Germinal center (tissue), 1 donor: ENCODE measurements at regions not wholly inside any gene's neighbourhood (a gene's known extent, or its start where the extent isn't known, plus 50 kb on each side); places are given as distances from the start of the nearest gene placed in this dataset.

Experiments
- DNase-seq: peaks from one replicate; pipeline ENCODE4 v3.0.0; 2012; ENCODE audit warnings: mixed read lengths, low spot score

- no peak for DNase-seq
These were observed 527.5 kb downstream of the INHBA start for GRCh38 chr7:41175435-41175834.

GRCh38 chr7:41174521-41174920 is 528.4 kb downstream of the INHBA start:
- no peak for DNase-seq

GRCh38 chr7:41170466-41170865 is 532.4 kb downstream of the INHBA start:
- no peak for DNase-seq

GRCh38 chr7:41169317-41169716 is 533.6 kb downstream of the INHBA start:
- DNase-seq = no peak

GRCh38 chr7:41167836-41168235 is 535.1 kb downstream of the INHBA start:
- no peak for DNase-seq

GRCh38 chr7:41164440-41164839 is 538.5 kb downstream of the INHBA start:
- DNase-seq = no peak

- no peak for DNase-seq
These were observed 538.9 kb downstream of the INHBA start for GRCh38 chr7:41163991-41164390.

GRCh38 chr7:41162612-41163011 is 540.3 kb downstream of the INHBA start:
- no peak for DNase-seq

- DNase-seq = no peak
These were observed 541.8 kb downstream of the INHBA start for GRCh38 chr7:41161041-41161587.

- no peak for DNase-seq
These were observed 546.6 kb downstream of the INHBA start for GRCh38 chr7:41156268-41156667.

GRCh38 chr7:41153268-41153667 is 549.6 kb downstream of the INHBA start:
- no peak for DNase-seq

GRCh38 chr7:41152179-41152678 is 550.7 kb downstream of the INHBA start:
- no peak for DNase-seq

GRCh38 chr7:41149576-41149975 is 553.3 kb downstream of the INHBA start:
- DNase-seq = no peak

GRCh38 chr7:41148521-41148951 is 554.4 kb downstream of the INHBA start:
- DNase-seq = no peak

GRCh38 chr7:41147606-41148485 is 555.0 kb downstream of the INHBA start:
- DNase-seq = no peak

GRCh38 chr7:41146429-41146828 is 556.5 kb downstream of the INHBA start:
- DNase-seq = no peak

- DNase-seq = no peak
These were observed 557.2 kb downstream of the INHBA start for GRCh38 chr7:41145656-41146055.

- no peak for DNase-seq
These were observed 559.9 kb downstream of the INHBA start for GRCh38 chr7:41142904-41143473.

GRCh38 chr7:41139789-41140188 is 563.1 kb downstream of the INHBA start:
- no peak for DNase-seq

- DNase-seq = no peak
These were observed 566.3 kb downstream of the INHBA start for GRCh38 chr7:41136551-41136950.

GRCh38 chr7:41135511-41135910 is 567.4 kb downstream of the INHBA start:
- DNase-seq = no peak

- peak; percentile 30 for DNase-seq
These were observed 568.3 kb downstream of the INHBA start for GRCh38 chr7:41134300-41135255.
